K562 (cell line): ENCODE measurements at regions not wholly inside any gene's neighbourhood (a gene's known extent, or its start where the extent isn't known, plus 50 kb on each side); places are given as distances from the start of the nearest gene placed in this dataset.

Source experiments
- ATAC-seq: fragments of 200-7000 bp; cut with Tn5 transposase; 3 replicates; pipeline ENCODE4 v1.9.1; 2020; ENCODE audit warnings: moderate library complexity
- BruUV-seq: library from RNA; stranded (reverse); fragments of 400-500 nt; replicated peaks from 2 replicates; lab custom pipeline; 2021; lab: Mats Ljungman, UMichigan
- CTCF ChIA-PET: fragments of 300-600 bp; formaldehyde crosslinking; extraction: SDS; loops from one replicate; lab custom pipeline; 2021; ENCODE audit warnings: low intra/inter-chr PET ratio; lab: Yijun Ruan, JAX
- POLR2A ChIA-PET: fragments of 300-600, 350-650 bp; sonication (Branson Sonifier 250); formaldehyde crosslinking; extraction: SDS; loops from one replicate; lab custom pipeline; 2021; ENCODE audit warnings: antibody characterized with exemption, inconsistent platforms; lab: Yijun Ruan, JAX
- DNase-seq, 4 experiments: peaks; one replicate each; pipeline versions ENCODE4 v3.0.0 to v3.0.0-alpha.2; 2011 to 2018; ENCODE audit warnings: low spot score in 3 of 4, mixed read lengths in 3 of 4; ENCODE audit errors: extremely low read depth in 1 of 4
- FAIRE-seq: peaks from 2 replicates; lab custom pipeline; 2011; peaks lifted over from hg19 to GRCh38; lab: Jason Lieb, UNC
- H2AFZ ChIP-seq: 2 replicates; pipeline ENCODE4 v1.6.0; 2011; ENCODE audit warnings: low read depth, low read length, control low read depth, inconsistent platforms
- H3K27ac ChIP-seq: fragments of 200-600 bp; 3 replicates; pipeline ENCODE4 v1.8.0; 2011; ENCODE audit warnings: low read depth, mild to moderate bottlenecking, control low read depth, inconsistent platforms, low read length, moderate library complexity, mixed read lengths; ENCODE audit errors: extremely low read depth
- H3K27me3 ChIP-seq, 2 experiments: fragments of 300-600 bp in 1 of 2; 2 replicates in 1 of 2; 3 replicates in 1 of 2; pipeline versions ENCODE4 v1.6.0 to v1.8.0; 2011; ENCODE audit warnings: inconsistent platforms in 2 of 2, low read length in 2 of 2, mild to moderate bottlenecking in 1 of 2, mixed read lengths in 1 of 2, moderate library complexity in 1 of 2; ENCODE audit not compliant: control insufficient read depth in 2 of 2, insufficient read depth in 2 of 2
- H3K36me3 ChIP-seq: fragments of 300-600 bp; 3 replicates; pipeline ENCODE4 v1.8.0; 2011; ENCODE audit warnings: mild to moderate bottlenecking, low read length, inconsistent platforms; ENCODE audit not compliant: control insufficient read depth, insufficient read depth
- H3K4me1 ChIP-seq, 2 experiments: fragments of 200-600 bp in 1 of 2; replicated peaks in 1 of 2; 2 replicates in 1 of 2; 3 replicates in 1 of 2; pipeline versions ENCODE4 v1.5.1 to v1.8.0; 2011; ENCODE audit warnings: inconsistent platforms in 2 of 2, low read length in 2 of 2, mild to moderate bottlenecking in 1 of 2, mixed read lengths in 1 of 2, moderate library complexity in 1 of 2; ENCODE audit not compliant: control insufficient read depth in 2 of 2, insufficient read depth in 2 of 2
- H3K4me2 ChIP-seq: 2 replicates; pipeline ENCODE4 v1.6.1; 2011; ENCODE audit warnings: low read length, control low read depth, inconsistent platforms, mixed read lengths; ENCODE audit not compliant: insufficient read depth
- H3K4me3 ChIP-seq: fragments of 200-600 bp; sonication (generic), shearing (Covaris generic); 2 replicates; pipeline ENCODE4 v1.5.1; 2016; ENCODE audit warnings: control low read depth, inconsistent platforms
- H3K79me2 ChIP-seq: fragments of 200-600 bp; 3 replicates; pipeline ENCODE4 v1.8.0; 2011; ENCODE audit warnings: low read length, inconsistent platforms; ENCODE audit not compliant: control insufficient read depth, insufficient read depth
- H3K9ac ChIP-seq, 2 experiments: 2 replicates each; pipeline versions ENCODE4 v1.6.0 to v1.6.1; 2011; ENCODE audit warnings: low read depth in 2 of 2, low read length in 2 of 2, control low read depth in 1 of 2, inconsistent platforms in 1 of 2, mild to moderate bottlenecking in 1 of 2, mixed read lengths in 1 of 2; ENCODE audit not compliant: insufficient read depth in 1 of 2
- H3K9me1 ChIP-seq: one replicate; pipeline ENCODE4 v1.6.0; 2011; ENCODE audit warnings: inconsistent platforms, mild to moderate bottlenecking, low read length, moderate library complexity; ENCODE audit not compliant: control insufficient read depth, insufficient read depth
- H3K9me3 ChIP-seq: replicated peaks from 2 replicates; pipeline ENCODE4 v1.5.1; 2011; ENCODE audit warnings: low read depth, low read length, inconsistent platforms; ENCODE audit not compliant: control insufficient read depth, insufficient read depth
- H4K20me1 ChIP-seq: replicated peaks from 2 replicates; pipeline ENCODE4 v1.6.1; 2011; ENCODE audit warnings: low read length, inconsistent platforms, mixed read lengths; ENCODE audit not compliant: control insufficient read depth, insufficient read depth
- FOS ChIP-seq: IDR thresholded peaks from 3 replicates; pipeline ENCODE4 v1.6.1; 2011; ENCODE audit not compliant: insufficient read length; ENCODE audit errors: extremely low read depth
- HDAC2 ChIP-seq: fragments of 450-650 bp; IDR thresholded peaks from 2 replicates; pipeline ENCODE4 v1.6.1; 2016; ENCODE audit warnings: mild to moderate bottlenecking
- HNRNPLL ChIP-seq: fragments of 200-400 bp; formaldehyde crosslinking; IDR thresholded peaks from 2 replicates; pipeline ENCODE4 v1.6.1; 2017; ENCODE audit warnings: low read length, low read depth, mild to moderate bottlenecking; ENCODE audit not compliant: poor library complexity, severe bottlenecking
- IRF2 ChIP-seq: sonication (generic); formaldehyde crosslinking; IDR thresholded peaks from 2 replicates; pipeline ENCODE4 v1.8.1; 2022; ENCODE audit warnings: mild to moderate bottlenecking, missing genetic modification reagents
- JUN ChIP-seq, 2 experiments: sonication (generic) in 1 of 2; formaldehyde crosslinking in 1 of 2; IDR thresholded peaks; 2 replicates each; pipeline versions ENCODE4 v1.6.1 to v1.8.0; 2012 to 2022; ENCODE audit warnings: borderline replicate concordance in 2 of 2, mild to moderate bottlenecking in 2 of 2, improper control_type of control experiment in 1 of 2, low read depth in 1 of 2, low read length in 1 of 2, missing genetic modification reagents in 1 of 2
- SMARCA5 ChIP-seq: fragments of 450-650 bp; IDR thresholded peaks from 2 replicates; pipeline ENCODE4 v1.6.1; 2016
- ZBTB9 ChIP-seq: fragments of 450-650 bp; formaldehyde crosslinking; IDR thresholded peaks from 2 replicates; pipeline ENCODE4 v1.4.0; 2020; ENCODE audit warnings: mild to moderate bottlenecking, moderate library complexity
- ZNF3 ChIP-seq: fragments of 250-450 bp; sonication (Bioruptor Pico); IDR thresholded peaks from 2 replicates; pipeline ENCODE4 v1.5.0; 2021; ENCODE audit warnings: mild to moderate bottlenecking, moderate library complexity
- ZNF778 ChIP-seq: fragments of 450-650 bp; formaldehyde crosslinking; IDR thresholded peaks from 2 replicates; pipeline ENCODE4 v1.4.0; 2020; ENCODE audit warnings: mild to moderate bottlenecking, moderate library complexity
- WGBS: fragments of 100-300 bp; shearing (Covaris generic); methylation state at CpG from one replicate; pipeline ENCODE4 v1.1.6; 2016; ENCODE audit warnings: low coverage, mixed read lengths; ENCODE audit not compliant: insufficient coverage; ENCODE audit errors: missing lambda C conversion rate; 5-methylcytosine and 5-hydroxymethylcytosine counted together
- in situ Hi-C: fragments of 300-500 bp; cut with MboI; formaldehyde crosslinking; loops from 4 replicates; pipeline ENCODE4 v1.15.0; 2018; ENCODE audit warnings: inconsistent platforms, mixed read lengths
- intact Hi-C: fragments of 100-400 bp; cut with micrococcal nuclease; formaldehyde crosslinking; loops from 2 replicates; pipeline ENCODE4 v1.14.2; 2022
- TF ChIP-seq, protein P1 (sequence below), 2 experiments: fragments of 450-650 bp; formaldehyde crosslinking in 1 of 2; IDR thresholded peaks; 2 replicates each; pipeline versions ENCODE4 v1.4.0 to v1.6.1; 2014 to 2020; ENCODE audit warnings: mild to moderate bottlenecking in 2 of 2, borderline replicate concordance in 1 of 2, low read depth in 1 of 2
- TF ChIP-seq, protein P2 (sequence below): IDR thresholded peaks from 2 replicates; pipeline ENCODE4 v1.6.1; 2011; ENCODE audit not compliant: insufficient read length; ENCODE audit errors: extremely low read depth

DNA sequence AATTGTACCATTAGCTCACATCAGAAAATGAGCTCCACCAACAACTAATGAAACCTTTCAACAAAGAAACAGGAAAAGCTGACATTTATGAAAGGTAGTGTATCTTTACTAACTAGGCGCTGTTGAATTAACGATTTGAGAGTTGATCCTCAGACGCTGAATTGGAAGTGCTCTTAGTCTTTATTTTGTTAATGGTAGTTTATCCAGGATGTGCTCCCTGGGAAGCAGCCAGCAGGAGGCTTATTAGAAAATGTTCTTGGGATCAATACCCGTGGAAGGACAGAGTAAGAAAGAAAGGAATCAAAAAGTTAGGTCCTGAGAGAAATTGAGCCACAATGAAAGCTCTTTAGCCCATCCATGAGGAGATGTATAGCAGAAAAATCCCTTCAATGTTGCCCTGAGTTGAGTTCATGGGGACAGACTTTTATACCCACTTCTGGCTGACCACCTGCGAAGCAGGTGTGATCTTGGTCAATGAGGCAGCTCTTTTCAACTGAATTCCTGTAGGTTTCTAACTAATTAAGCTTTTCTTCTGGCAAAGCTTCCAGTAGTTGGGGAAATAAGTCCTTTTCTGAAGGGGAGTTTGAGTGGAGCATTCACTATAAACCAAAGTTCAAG lies 492.6 kb upstream of the REG3G start:
- FAIRE-seq (no peak), ATAC-seq (no peak), DNase-seq (no peak)
- H3K79me2 ChIP-seq, result peaks cover 83% of the 10 kb centered on the region
- no TSS peak for BruUV-seq
- no peaks in the 10 kb centered on the region for H4K20me1 ChIP-seq
- no peak overlapping the region for H3K27ac ChIP-seq
- no peak for TF ChIP-seq ZNF3 (CRISPR knock-in tag)
- TF ChIP-seq IRF2 (CRISPR knock-in tag), result no peak
- TF ChIP-seq ZBTB9 (CRISPR knock-in tag), result no peak
- TF ChIP-seq, protein P1, sequence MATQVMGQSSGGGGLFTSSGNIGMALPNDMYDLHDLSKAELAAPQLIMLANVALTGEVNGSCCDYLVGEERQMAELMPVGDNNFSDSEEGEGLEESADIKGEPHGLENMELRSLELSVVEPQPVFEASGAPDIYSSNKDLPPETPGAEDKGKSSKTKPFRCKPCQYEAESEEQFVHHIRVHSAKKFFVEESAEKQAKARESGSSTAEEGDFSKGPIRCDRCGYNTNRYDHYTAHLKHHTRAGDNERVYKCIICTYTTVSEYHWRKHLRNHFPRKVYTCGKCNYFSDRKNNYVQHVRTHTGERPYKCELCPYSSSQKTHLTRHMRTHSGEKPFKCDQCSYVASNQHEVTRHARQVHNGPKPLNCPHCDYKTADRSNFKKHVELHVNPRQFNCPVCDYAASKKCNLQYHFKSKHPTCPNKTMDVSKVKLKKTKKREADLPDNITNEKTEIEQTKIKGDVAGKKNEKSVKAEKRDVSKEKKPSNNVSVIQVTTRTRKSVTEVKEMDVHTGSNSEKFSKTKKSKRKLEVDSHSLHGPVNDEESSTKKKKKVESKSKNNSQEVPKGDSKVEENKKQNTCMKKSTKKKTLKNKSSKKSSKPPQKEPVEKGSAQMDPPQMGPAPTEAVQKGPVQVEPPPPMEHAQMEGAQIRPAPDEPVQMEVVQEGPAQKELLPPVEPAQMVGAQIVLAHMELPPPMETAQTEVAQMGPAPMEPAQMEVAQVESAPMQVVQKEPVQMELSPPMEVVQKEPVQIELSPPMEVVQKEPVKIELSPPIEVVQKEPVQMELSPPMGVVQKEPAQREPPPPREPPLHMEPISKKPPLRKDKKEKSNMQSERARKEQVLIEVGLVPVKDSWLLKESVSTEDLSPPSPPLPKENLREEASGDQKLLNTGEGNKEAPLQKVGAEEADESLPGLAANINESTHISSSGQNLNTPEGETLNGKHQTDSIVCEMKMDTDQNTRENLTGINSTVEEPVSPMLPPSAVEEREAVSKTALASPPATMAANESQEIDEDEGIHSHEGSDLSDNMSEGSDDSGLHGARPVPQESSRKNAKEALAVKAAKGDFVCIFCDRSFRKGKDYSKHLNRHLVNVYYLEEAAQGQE (IDR thresholded peaks at IDR 0.05; ENCODE audit: borderline replicate concordance), result no peak
- TF ChIP-seq, protein P1 (CRISPR knock-in tag; IDR thresholded peaks at IDR 0.05; ENCODE audit: low read depth), result no peak
- TF ChIP-seq, protein P2, sequence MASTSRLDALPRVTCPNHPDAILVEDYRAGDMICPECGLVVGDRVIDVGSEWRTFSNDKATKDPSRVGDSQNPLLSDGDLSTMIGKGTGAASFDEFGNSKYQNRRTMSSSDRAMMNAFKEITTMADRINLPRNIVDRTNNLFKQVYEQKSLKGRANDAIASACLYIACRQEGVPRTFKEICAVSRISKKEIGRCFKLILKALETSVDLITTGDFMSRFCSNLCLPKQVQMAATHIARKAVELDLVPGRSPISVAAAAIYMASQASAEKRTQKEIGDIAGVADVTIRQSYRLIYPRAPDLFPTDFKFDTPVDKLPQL, result no peak
- TF ChIP-seq ZNF778 (CRISPR knock-in tag), result no peak
- TF ChIP-seq HNRNPLL, result no peak
- TF ChIP-seq JUN (IDR thresholded peaks at IDR 0.05; ENCODE audit: borderline replicate concordance, low read depth, low read length), result no peak
- TF ChIP-seq JUN (CRISPR knock-in tag; IDR thresholded peaks at IDR 0.05; ENCODE audit: borderline replicate concordance), result no peak
- no peak for TF ChIP-seq SMARCA5
- TF ChIP-seq HDAC2, result no peak
- no peak for TF ChIP-seq FOS
- H3K9me1 ChIP-seq, result no peaks in the 10 kb centered on the region
- no peaks in the 10 kb centered on the region for H3K36me3 ChIP-seq
- intact Hi-C loops (no loop called here), in situ Hi-C loops (no loop called here)
- no peaks in the 10 kb centered on the region for H3K27me3 ChIP-seq
- WGBS, result 36% methylated on average over 5 of the region's 5 CpGs
- H3K9me3 ChIP-seq, result no peaks in the 10 kb centered on the region
- H3K4me3 ChIP-seq, result no peak overlapping the region
- no peak overlapping the region for H2AFZ ChIP-seq
- H3K9ac ChIP-seq, result no peak overlapping the region
- no peaks in the 10 kb centered on the region for H3K4me1 ChIP-seq
- no peak overlapping the region for H3K4me2 ChIP-seq
- POLR2A ChIA-PET, result interaction anchor here (0.8 to 1.0 kb wide), 2 partner anchors 9 kb away, joined by 4 to 6 read pairs; no protein-coding TSS in a partner anchor
- CTCF ChIA-PET, result no interaction called here
